ENCODE measurements at regions not wholly inside any gene's neighbourhood (a gene's known extent, or its start where the extent isn't known, plus 50 kb on each side); places are given as distances from the start of the nearest gene placed in this dataset.

DNA sequence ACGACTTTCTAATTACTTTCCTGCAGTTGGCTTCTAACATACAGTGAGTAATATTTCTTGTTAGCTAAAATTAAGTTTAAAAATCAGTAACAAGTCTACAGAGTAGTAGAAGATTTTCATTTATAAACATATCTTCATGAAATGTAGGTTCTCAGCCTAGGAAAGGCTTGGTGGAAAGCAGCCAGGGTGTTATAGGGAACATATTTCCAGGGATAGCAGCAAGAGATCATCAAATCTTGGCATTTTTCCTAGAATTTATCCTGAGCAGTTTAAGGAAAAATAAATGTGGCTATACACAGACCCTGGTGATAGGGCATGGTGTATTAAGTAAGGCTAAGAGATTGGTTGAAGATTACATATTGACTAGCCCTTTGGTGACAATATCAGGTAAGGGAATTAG is 203.5 kb upstream of the NEGR1 start:
- 0 out of 3 replicates have a peak, but pooled peaks cover under 1% of the 10 kb centered on the region for H3K36me3 Mint-ChIP-seq (ENCODE audit: low read depth)
- no peak overlapping the region for H3K4me2 ChIP-seq
- ATAC-seq (no peak), DNase-seq (ENCODE audit: low spot score) (no peak)
- no peaks in the 10 kb centered on the region for H3K36me3 ChIP-seq (ENCODE audit: insufficient read depth)
- peaks cover 8% of the 10 kb centered on the region; the same call in 2 of the 3 replicates for H3K4me1 Mint-ChIP-seq
- no peaks in the 10 kb centered on the region; the same call in 1 of the 2 replicates for H3K9me2 ChIP-seq (ENCODE audit: insufficient read depth)
- H3K79me2 ChIP-seq (replicated peaks; ENCODE audit: insufficient read depth) = no peaks in the 10 kb centered on the region
- no peaks in the 10 kb centered on the region for H4K20me1 ChIP-seq (replicated peaks; ENCODE audit: insufficient read depth)
- H3K4me1 ChIP-seq (ENCODE audit: insufficient read depth) = peaks cover 8% of the 10 kb centered on the region; the same call in 1 of the 2 replicates
- no peaks in the 10 kb centered on the region for H3K27me3 Mint-ChIP-seq (ENCODE audit: insufficient read depth, low read depth, poor library complexity)
- H3K27ac Mint-ChIP-seq = no peak overlapping the region
- no peak overlapping the region for H3K4me3 Mint-ChIP-seq
- no peaks in the 10 kb centered on the region for H3F3A ChIP-seq (replicated peaks; ENCODE audit: low read depth)
- H3K27ac ChIP-seq (ENCODE audit: low read depth) = no peak overlapping the region
- TF ChIP-seq POLR2AphosphoS5 (IDR thresholded peaks at IDR 0.05; ENCODE audit: low read depth) = no peak
- TF ChIP-seq, protein P1, sequence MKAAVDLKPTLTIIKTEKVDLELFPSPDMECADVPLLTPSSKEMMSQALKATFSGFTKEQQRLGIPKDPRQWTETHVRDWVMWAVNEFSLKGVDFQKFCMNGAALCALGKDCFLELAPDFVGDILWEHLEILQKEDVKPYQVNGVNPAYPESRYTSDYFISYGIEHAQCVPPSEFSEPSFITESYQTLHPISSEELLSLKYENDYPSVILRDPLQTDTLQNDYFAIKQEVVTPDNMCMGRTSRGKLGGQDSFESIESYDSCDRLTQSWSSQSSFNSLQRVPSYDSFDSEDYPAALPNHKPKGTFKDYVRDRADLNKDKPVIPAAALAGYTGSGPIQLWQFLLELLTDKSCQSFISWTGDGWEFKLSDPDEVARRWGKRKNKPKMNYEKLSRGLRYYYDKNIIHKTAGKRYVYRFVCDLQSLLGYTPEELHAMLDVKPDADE (IDR thresholded peaks at IDR 0.05) = no peak
- TF ChIP-seq, protein P2, sequence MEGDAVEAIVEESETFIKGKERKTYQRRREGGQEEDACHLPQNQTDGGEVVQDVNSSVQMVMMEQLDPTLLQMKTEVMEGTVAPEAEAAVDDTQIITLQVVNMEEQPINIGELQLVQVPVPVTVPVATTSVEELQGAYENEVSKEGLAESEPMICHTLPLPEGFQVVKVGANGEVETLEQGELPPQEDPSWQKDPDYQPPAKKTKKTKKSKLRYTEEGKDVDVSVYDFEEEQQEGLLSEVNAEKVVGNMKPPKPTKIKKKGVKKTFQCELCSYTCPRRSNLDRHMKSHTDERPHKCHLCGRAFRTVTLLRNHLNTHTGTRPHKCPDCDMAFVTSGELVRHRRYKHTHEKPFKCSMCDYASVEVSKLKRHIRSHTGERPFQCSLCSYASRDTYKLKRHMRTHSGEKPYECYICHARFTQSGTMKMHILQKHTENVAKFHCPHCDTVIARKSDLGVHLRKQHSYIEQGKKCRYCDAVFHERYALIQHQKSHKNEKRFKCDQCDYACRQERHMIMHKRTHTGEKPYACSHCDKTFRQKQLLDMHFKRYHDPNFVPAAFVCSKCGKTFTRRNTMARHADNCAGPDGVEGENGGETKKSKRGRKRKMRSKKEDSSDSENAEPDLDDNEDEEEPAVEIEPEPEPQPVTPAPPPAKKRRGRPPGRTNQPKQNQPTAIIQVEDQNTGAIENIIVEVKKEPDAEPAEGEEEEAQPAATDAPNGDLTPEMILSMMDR (conservative IDR thresholded peaks at IDR 0.05; ENCODE audit: low read depth in 2 of 2) = no peak
- no peak for TF ChIP-seq EZH2phosphoT487 (IDR thresholded peaks at IDR 0.05; ENCODE audit: unreplicated experiment)
- TF ChIP-seq EZH2 (IDR thresholded peaks at IDR 0.05; ENCODE audit: low read depth, unreplicated experiment) = no peak
- TF ChIP-seq STAT1 (IDR thresholded peaks at IDR 0.05; ENCODE audit: unreplicated experiment) = no peak
- no peak for TF ChIP-seq REST (IDR thresholded peaks at IDR 0.05; ENCODE audit: unreplicated experiment)
- TF ChIP-seq CREB1 (CRISPR knock-in tag; IDR thresholded peaks at IDR 0.05; ENCODE audit: low read depth) = no peak
- no peak for TF ChIP-seq NANOG (IDR thresholded peaks at IDR 0.05; ENCODE audit: borderline replicate concordance)
- no peak for TF ChIP-seq ZNF331 (CRISPR knock-in tag; IDR thresholded peaks at IDR 0.05; ENCODE audit: low read depth)
- TF ChIP-seq ZNF114 (CRISPR knock-in tag; IDR thresholded peaks at IDR 0.05) = no peak
- TF ChIP-seq ZNF462 (CRISPR knock-in tag; IDR thresholded peaks at IDR 0.05) = no peak
- no peak for TF ChIP-seq JUNB (IDR thresholded peaks at IDR 0.05; ENCODE audit: unreplicated experiment)
- H3K27me3 ChIP-seq (ENCODE audit: insufficient read depth) = no peaks in the 10 kb centered on the region
- peaks cover under 1% of the 10 kb centered on the region; the same call in 2 of the 3 replicates for H3K9me3 Mint-ChIP-seq
- no peak overlapping the region for H3K4me3 ChIP-seq
- no peak overlapping the region for H2AFZ ChIP-seq

Measured in GM23338 (cell line).